ENCODE measurements at regions not wholly inside any gene's neighbourhood (a gene's known extent, or its start where the extent isn't known, plus 50 kb on each side); places are given as distances from the start of the nearest gene placed in this dataset.
"Not testable (repeated sequence)": the region's sequence is repeated elsewhere in the genome, so short reads cannot be mapped to it uniquely, and the experiment has no call there.

DNA sequence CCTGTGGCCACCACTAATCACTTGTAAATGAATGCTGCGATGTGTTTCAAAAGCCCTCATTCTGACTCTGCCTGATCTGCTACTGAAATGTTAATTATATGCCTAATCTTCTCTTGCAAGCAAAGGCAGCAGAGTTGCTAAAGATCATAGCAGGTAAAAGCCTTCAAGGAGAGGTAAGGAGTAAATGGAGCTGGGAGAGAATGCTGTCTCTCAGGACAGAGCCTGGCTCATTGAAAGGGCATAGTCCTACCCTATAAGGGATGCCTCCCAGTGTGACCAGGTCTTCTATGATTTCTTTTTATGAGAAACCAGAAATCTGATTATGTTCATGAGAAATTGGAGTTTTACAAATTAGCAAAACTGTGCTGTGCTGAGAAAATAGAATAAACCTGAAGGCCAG, 88.2 kb upstream of the ZNF658 start:
- not testable (repeated sequence) for H3K4me3 ChIP-seq (ENCODE audit: severe bottlenecking); H3K9me3 ChIP-seq (ENCODE audit: severe bottlenecking); ATAC-seq (ENCODE audit: low read depth); DNase-seq (ENCODE audit: low spot score); H3K4me1 ChIP-seq (ENCODE audit: insufficient read depth, poor library complexity, severe bottlenecking); H3K27me3 ChIP-seq (ENCODE audit: insufficient read depth, poor library complexity, severe bottlenecking); H3K27ac ChIP-seq (ENCODE audit: poor library complexity, severe bottlenecking); H3K36me3 ChIP-seq (ENCODE audit: low read depth)

DNA sequence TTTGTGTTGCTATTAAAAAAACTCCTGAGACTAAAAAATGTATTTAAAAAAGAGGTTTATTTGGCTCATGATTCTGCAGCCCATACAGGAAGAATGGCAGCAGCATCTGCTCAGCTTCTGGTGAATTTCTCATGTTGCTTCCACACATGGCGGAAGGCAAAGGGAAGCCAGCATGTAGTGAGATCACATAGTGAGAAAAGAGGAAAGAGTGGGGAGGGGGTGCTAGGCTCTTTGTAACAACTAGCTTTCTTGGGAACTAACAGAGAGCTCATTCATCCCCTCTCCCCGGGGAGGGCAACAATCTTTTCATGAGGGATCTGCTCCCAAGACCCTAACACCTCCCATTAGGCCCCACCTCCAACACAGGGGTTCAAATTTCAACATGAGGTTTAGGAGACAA, 87.6 kb upstream of the ZNF658 start:
- not testable (repeated sequence) for DNase-seq (ENCODE audit: low spot score); H3K27me3 ChIP-seq (ENCODE audit: insufficient read depth, poor library complexity, severe bottlenecking); H3K9me3 ChIP-seq (ENCODE audit: severe bottlenecking); H3K4me3 ChIP-seq (ENCODE audit: severe bottlenecking); ATAC-seq (ENCODE audit: low read depth); H3K36me3 ChIP-seq (ENCODE audit: low read depth); H3K27ac ChIP-seq (ENCODE audit: poor library complexity, severe bottlenecking); H3K4me1 ChIP-seq (ENCODE audit: insufficient read depth, poor library complexity, severe bottlenecking)

DNA sequence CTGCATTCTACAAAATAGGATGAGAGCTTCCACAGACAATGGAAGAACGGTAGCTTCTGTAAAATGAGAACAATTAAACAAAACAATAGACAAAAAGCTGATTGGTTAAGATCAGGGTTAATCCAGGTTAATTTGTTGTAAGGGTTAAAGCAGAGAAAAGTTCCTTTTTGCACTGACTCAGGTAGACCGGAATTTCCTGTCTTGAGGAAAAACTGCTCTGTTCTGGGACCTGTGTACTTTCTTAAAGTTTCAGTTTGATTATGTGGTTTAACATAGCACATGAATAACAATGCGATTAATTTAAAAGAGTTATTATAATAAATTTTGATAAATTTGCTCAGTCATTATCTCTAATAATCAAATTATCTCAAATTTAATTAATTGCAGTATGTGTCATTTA, 86.5 kb upstream of the ZNF658 start:
- H3K36me3 ChIP-seq (ENCODE audit: low read depth); H3K4me1 ChIP-seq (ENCODE audit: insufficient read depth, poor library complexity, severe bottlenecking); H3K4me3 ChIP-seq (ENCODE audit: severe bottlenecking); H3K27me3 ChIP-seq (ENCODE audit: insufficient read depth, poor library complexity, severe bottlenecking); DNase-seq (ENCODE audit: low spot score); H3K9me3 ChIP-seq (ENCODE audit: severe bottlenecking); H3K27ac ChIP-seq (ENCODE audit: poor library complexity, severe bottlenecking): not testable (repeated sequence)
- ATAC-seq (ENCODE audit: low read depth), result peak; percentile 97

- not testable (repeated sequence) for H3K27ac ChIP-seq (ENCODE audit: poor library complexity, severe bottlenecking); H3K4me1 ChIP-seq (ENCODE audit: insufficient read depth, poor library complexity, severe bottlenecking); H3K4me3 ChIP-seq (ENCODE audit: severe bottlenecking); H3K9me3 ChIP-seq (ENCODE audit: severe bottlenecking); H3K27me3 ChIP-seq (ENCODE audit: insufficient read depth, poor library complexity, severe bottlenecking); H3K36me3 ChIP-seq (ENCODE audit: low read depth); DNase-seq (ENCODE audit: low spot score)
- peak; percentile 80 for ATAC-seq (ENCODE audit: low read depth)
Observed at GRCh38 chr9:66819510-66819909, 81.0 kb upstream of the ZNF658 start.

- not testable (repeated sequence) for H3K27ac ChIP-seq (ENCODE audit: poor library complexity, severe bottlenecking); ATAC-seq (ENCODE audit: low read depth); H3K36me3 ChIP-seq (ENCODE audit: low read depth); H3K4me3 ChIP-seq (ENCODE audit: severe bottlenecking); H3K9me3 ChIP-seq (ENCODE audit: severe bottlenecking); H3K27me3 ChIP-seq (ENCODE audit: insufficient read depth, poor library complexity, severe bottlenecking); DNase-seq (ENCODE audit: low spot score); H3K4me1 ChIP-seq (ENCODE audit: insufficient read depth, poor library complexity, severe bottlenecking)
Observed at GRCh38 chr9:66820014-66820660, 80.4 kb upstream of the ZNF658 start.

DNA sequence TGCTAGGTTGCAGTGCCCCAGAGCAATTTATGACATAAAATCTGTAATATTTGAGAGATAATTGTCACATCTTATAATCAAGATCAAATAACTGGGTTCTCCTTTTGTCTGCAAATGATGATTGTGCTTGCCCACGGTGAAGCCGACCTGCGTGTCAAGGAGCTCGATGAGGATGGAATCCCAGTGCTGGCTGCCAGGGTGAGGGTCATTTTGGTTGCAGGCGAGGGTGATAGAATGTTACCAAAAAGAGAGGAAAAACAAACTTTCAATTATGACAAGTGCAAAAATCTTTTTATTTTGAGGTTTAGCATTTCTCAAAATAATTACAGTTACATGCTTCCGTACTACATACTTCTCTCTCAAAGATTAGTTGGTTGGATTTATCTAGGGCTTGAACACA, 76.4 kb upstream of the ZNF658 start:
- not testable (repeated sequence) for H3K27ac ChIP-seq (ENCODE audit: poor library complexity, severe bottlenecking); DNase-seq (ENCODE audit: low spot score); H3K9me3 ChIP-seq (ENCODE audit: severe bottlenecking); H3K4me1 ChIP-seq (ENCODE audit: insufficient read depth, poor library complexity, severe bottlenecking); ATAC-seq (ENCODE audit: low read depth); H3K4me3 ChIP-seq (ENCODE audit: severe bottlenecking); H3K27me3 ChIP-seq (ENCODE audit: insufficient read depth, poor library complexity, severe bottlenecking); H3K36me3 ChIP-seq (ENCODE audit: low read depth)

- not testable (repeated sequence) for H3K9me3 ChIP-seq (ENCODE audit: severe bottlenecking)
Observed at GRCh38 chr9:66829853-66830252, 70.7 kb upstream of the ZNF658 start.

DNA sequence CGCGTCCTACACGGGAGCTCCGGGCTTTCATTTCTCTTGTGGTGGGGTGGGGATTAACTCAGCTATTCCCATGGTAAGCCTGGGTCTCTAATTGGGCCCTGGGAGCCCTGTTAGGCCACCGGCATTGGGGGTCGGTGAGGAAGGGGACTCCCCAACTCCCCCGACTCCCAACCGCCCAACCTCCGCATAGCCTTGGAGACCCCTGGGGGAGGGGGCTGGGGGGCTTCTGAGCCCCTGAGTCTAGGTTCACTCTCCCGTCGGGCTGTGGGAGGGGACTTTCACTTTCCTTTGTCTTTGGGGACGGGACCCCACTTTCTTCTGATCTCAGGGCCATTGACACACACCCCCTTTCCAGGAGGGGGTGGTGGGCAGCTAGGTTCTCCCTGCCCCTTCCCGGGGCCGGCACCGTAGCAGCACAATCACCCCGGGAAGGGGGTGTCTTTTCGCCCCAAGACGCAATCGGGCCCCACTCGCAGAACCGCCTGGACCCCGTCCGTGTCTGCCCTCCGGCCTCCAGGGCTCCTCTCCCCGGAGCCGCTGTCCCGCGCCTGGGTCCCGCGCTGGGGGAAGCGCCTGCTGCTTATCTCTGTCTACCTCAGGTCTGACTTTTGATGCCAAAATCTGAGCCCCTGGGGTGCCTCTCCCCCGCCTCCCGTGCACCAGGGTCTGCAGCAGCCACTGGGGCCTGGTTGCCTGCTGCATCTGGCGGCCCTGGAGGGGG, 69.6 kb upstream of the ZNF658 start:
- H3K27ac ChIP-seq (ENCODE audit: poor library complexity, severe bottlenecking); H3K4me3 ChIP-seq (ENCODE audit: severe bottlenecking); DNase-seq (ENCODE audit: low spot score); H3K27me3 ChIP-seq (ENCODE audit: insufficient read depth, poor library complexity, severe bottlenecking); ATAC-seq (ENCODE audit: low read depth); H3K4me1 ChIP-seq (ENCODE audit: insufficient read depth, poor library complexity, severe bottlenecking); H3K9me3 ChIP-seq (ENCODE audit: severe bottlenecking); H3K36me3 ChIP-seq (ENCODE audit: low read depth): not testable (repeated sequence)

More at GRCh38 chr9:66829853-66830252, 70.7 kb upstream of the ZNF658 start:
- H3K27ac ChIP-seq (ENCODE audit: poor library complexity, severe bottlenecking); H3K27me3 ChIP-seq (ENCODE audit: insufficient read depth, poor library complexity, severe bottlenecking); H3K36me3 ChIP-seq (ENCODE audit: low read depth); ATAC-seq (ENCODE audit: low read depth); DNase-seq (ENCODE audit: low spot score); H3K4me3 ChIP-seq (ENCODE audit: severe bottlenecking); H3K4me1 ChIP-seq (ENCODE audit: insufficient read depth, poor library complexity, severe bottlenecking): not testable (repeated sequence)

GRCh38 chr9:66832222-66832621, 68.3 kb upstream of the ZNF658 start:
- ATAC-seq (ENCODE audit: low read depth); H3K4me3 ChIP-seq (ENCODE audit: severe bottlenecking); H3K4me1 ChIP-seq (ENCODE audit: insufficient read depth, poor library complexity, severe bottlenecking); DNase-seq (ENCODE audit: low spot score); H3K27ac ChIP-seq (ENCODE audit: poor library complexity, severe bottlenecking); H3K9me3 ChIP-seq (ENCODE audit: severe bottlenecking); H3K36me3 ChIP-seq (ENCODE audit: low read depth); H3K27me3 ChIP-seq (ENCODE audit: insufficient read depth, poor library complexity, severe bottlenecking): not testable (repeated sequence)

DNA sequence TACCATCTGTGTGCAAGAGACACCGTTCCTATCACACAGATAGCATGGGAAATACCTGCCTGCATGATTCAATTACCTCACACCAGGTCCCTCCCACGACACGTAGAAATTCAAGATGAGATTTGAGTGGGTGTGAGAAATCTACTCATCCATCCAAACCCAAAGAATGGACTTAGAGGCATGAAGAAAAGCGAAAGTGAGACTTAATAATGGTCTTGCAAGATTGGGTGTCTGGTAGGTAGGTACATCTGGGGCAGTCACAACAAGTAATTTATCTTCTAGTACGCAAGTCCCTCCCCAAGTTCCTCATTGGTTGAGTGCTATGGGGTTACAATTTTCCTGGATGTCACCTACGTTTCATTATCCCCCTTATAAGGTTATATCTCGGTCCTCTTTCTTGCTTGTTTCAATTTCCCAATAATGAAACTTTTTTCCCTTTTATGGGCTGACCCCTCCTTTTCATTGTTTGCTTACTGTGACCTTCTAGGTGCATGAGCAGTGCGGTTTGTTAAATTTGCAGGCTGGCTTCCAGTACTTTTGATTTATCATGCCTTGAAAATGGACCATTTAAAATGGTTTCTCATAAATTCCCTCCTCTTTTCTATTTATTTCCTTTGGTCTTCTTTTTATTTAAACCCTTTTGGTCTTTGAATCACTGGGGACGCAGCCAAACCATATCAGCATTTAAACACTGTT, 63.1 kb upstream of the ZNF658 start:
- H3K27ac ChIP-seq (ENCODE audit: poor library complexity, severe bottlenecking); H3K36me3 ChIP-seq (ENCODE audit: low read depth): not testable (repeated sequence)
- ATAC-seq (ENCODE audit: low read depth), result peak; percentile 17; the same call in 1 of the 3 replicates

More for the DNA sequence above, 63.1 kb upstream of the ZNF658 start:
- H3K27me3 ChIP-seq (ENCODE audit: insufficient read depth, poor library complexity, severe bottlenecking); DNase-seq (ENCODE audit: low spot score); H3K9me3 ChIP-seq (ENCODE audit: severe bottlenecking); H3K4me3 ChIP-seq (ENCODE audit: severe bottlenecking); H3K4me1 ChIP-seq (ENCODE audit: insufficient read depth, poor library complexity, severe bottlenecking): not testable (repeated sequence)

All from RWPE2 (cell line).